Esophagus squamous epithelium (tissue), 4 donors: ENCODE measurements at regions not wholly inside any gene's neighbourhood (a gene's known extent, or its start where the extent isn't known, plus 50 kb on each side); places are given as distances from the start of the nearest gene placed in this dataset.

Experiments used
- POLR2A ChIP-seq, 4 donors: fragments of 450-650 bp; IDR thresholded peaks; one replicate each; pipeline ENCODE4 v1.6.1; 2017; ENCODE audit warnings: antibody characterized with exemption in 4 of 4, mild to moderate bottlenecking in 4 of 4, moderate library complexity in 3 of 4
- TF ChIP-seq, protein P1 (sequence below), 6 experiments: fragments of 450-650 bp in 4 of 6; fragments of 200-600 bp in 2 of 6; sonication (generic) in 2 of 6; IDR thresholded peaks; one replicate each; pipeline ENCODE4 v1.5.1; 2016 to 2019; ENCODE audit warnings: antibody characterized with exemption in 6 of 6, mild to moderate bottlenecking in 4 of 6, moderate library complexity in 4 of 6

DNA sequence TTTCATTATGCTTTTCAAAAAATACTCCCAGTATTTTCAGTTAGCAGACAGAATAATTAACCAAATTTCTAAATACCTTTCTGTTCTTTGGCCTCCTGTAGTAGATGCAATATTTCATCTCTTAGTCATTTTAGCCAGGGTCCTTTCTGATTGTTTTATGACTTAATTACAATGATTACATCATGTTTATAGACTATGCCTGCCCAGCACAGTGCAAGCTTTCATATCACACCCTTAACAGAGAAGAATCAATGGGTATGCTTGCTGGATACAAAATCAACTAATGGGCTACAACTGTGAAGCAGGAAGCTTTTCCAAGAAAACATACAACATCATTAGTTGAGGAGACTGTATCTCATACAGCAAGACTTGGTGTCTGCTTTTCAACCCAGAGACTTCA, 119.8 kb upstream of the NRSN1 start:
- TF ChIP-seq, protein P1, sequence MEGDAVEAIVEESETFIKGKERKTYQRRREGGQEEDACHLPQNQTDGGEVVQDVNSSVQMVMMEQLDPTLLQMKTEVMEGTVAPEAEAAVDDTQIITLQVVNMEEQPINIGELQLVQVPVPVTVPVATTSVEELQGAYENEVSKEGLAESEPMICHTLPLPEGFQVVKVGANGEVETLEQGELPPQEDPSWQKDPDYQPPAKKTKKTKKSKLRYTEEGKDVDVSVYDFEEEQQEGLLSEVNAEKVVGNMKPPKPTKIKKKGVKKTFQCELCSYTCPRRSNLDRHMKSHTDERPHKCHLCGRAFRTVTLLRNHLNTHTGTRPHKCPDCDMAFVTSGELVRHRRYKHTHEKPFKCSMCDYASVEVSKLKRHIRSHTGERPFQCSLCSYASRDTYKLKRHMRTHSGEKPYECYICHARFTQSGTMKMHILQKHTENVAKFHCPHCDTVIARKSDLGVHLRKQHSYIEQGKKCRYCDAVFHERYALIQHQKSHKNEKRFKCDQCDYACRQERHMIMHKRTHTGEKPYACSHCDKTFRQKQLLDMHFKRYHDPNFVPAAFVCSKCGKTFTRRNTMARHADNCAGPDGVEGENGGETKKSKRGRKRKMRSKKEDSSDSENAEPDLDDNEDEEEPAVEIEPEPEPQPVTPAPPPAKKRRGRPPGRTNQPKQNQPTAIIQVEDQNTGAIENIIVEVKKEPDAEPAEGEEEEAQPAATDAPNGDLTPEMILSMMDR (IDR thresholded peaks at IDR 0.05) = no peak
- TF ChIP-seq POLR2A (IDR thresholded peaks at IDR 0.05) = no peak
